GM21717 (cell line): ENCODE measurements at regions not wholly inside any gene's neighbourhood (a gene's known extent, or its start where the extent isn't known, plus 50 kb on each side); places are given as distances from the start of the nearest gene placed in this dataset.

Source experiments
- ATAC-seq: cut with Tn5 transposase; IDR thresholded peaks from one replicate; pipeline ENCODE4 v1.9.1; 2021; ENCODE audit warnings: mild to moderate bottlenecking, moderate library complexity; ENCODE audit not compliant: unreplicated experiment

DNA sequence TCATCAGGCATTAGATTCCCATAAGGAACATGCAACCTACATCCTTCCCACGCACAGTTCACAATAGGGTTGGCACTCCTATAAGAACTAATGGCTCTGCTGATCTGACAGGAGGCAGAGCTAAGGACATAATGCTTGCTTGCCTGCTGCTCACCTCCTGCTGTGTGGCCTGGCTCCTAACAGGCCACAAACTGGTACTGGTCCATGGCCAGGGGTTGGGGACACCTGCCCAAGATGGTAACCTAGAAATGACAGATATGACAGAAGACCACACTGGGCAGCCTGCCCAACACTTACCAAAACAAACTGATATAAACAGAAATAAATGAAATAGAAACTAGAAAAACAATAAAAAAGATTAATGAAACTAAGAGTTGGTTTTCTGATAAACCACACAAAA is 325.6 kb downstream of the SEC23A start:
- no peak for ATAC-seq

DNA sequence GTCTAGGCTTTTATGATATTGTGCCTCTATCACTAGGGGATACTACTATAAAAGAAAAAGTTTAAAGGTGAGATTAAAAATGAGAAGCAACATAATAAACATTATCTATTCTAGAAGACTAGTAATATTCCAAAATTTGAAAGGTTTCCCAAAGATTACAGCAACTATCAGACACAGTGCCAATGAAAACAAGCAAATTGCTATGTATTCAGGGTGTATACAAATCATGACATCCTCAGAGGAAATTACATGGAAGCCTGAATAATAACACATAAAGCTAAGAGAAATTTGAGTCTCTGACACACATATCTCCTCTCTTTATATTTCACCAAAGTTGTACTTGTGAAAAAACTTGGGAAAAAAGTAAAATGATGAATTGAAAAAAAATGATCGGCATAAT is 327.0 kb downstream of the SEC23A start:
- no peak for ATAC-seq

DNA sequence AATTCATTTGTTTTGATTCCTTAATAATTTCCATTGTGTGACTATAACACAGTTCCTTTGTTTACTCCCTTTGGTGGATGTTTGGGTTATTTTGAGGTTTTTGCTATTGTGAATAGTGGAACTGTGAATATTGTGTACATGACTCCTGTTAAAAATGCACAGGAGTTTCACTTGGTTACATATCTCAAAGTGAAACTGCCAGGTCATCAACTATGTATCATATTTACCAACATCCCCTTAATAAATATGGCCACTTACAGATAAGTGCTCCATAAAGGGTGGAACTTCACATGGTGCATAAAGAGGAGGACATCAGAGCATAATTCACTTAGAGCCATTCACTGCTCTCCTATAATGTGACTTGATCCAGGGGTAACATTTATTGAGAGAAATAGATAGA is 328.9 kb downstream of the SEC23A start:
- no peak for ATAC-seq

DNA sequence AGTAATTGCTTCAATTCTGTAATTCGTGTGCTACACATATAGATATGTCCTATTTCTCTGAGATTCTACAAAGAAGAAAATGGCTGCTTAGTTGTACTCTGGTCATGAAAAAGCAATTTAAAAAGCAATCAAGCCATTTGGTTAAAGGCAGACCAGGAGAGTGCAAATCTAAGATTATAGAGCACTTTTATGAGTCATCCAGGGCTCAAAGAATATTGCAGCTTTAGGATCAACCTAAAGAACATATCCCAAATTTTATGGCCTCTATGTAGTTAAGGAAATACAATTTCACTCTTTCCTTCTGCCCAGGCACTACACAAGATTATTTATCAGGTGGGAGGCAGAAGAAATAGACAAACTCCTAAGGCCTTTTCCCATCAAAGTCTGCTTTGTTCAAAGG is 332.8 kb downstream of the SEC23A start:
- no peak for ATAC-seq

DNA sequence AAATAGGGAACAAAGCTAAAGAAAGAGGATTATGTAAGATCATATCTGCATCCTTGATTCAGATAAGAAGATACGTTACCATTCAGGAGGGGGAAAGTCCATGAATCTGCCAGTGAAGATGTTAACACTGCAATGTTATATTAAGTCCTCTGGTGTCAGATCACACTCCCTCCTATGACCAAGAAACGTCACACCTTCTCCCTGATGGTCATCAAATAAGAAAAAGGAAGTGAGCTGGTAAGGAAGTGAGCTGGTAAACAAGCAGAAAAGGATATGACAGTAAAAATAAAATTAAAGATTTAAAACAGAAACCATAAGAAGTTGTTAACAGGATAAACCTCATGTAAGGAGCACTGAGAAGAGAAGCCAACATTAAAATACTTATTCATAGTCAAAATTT is 340.2 kb downstream of the SEC23A start:
- no peak for ATAC-seq

DNA sequence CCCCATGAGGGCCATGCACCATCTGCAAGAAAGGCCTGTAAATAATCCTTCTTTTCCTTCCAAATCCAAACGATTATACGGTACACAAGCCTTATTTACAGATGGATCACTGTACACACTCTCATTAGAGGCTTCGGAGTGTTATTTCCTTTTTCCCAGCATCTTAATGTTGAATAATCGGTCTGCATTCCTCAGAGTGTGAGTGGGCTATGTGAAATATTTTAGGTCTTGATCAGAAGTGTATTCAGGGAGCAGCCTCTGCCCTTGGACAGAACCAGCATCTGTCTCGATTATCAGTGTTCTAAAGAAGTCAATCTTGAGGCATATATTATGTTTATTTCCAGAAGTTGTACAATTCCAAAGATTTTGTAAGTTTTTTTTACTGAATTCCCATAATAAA is 340.6 kb downstream of the SEC23A start:
- no peak for ATAC-seq

DNA sequence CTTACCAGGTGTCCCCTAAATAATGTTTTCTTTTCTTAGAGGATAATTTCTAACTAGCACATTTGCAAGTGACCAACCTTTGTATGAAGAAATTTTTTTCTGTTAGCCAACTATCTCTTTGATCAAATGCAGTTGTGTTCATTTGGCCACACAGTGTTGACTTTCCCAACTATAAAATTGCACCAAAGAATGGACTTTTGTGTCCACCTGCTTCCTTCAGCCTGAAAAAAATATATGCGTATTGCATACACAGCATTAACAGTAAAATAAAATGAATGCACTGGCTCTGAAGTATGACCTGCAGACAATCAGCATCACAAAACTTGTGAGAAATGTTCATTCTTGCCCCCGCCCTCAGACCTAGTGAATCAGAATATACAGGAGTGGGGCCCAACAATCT is 342.0 kb downstream of the SEC23A start:
- no peak for ATAC-seq

DNA sequence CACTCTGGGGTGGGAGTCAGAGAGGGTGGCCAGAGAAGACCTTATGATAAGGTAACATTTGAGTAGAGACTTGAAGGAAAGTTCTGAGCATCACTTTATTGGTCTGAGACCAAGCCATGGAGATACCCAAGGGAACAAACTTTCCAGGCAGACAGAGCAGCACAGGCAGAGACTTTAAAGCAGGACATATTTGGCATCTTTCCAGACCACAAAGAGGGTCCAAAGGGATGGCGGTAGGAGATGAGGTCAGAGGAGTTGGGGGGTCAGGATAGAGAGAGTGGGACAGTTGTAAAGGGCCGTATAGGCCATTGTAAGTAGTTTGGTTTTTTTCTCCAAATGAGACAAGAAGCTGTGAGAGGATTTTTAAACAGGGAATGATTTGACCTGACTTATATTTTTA is 344.4 kb downstream of the SEC23A start:
- no peak for ATAC-seq

DNA sequence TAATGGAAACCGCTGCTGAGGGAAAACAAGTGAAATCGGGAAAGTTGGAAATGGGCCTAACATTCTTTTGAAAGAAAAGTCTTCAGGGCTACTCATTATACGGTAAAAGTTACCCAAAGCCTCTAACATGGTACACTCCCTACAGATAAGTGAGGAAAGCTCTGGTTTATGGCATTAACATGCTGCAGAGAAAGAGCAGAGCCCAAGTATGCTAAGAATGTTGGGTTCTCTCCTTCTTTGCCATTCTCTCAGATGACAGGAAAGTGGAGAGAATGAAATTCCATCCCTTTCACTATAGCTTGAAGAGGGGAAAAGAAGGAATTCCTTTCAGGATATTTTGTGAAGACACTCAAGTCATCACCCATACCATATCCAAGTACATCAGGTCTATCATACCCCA is 348.0 kb downstream of the SEC23A start:
- ATAC-seq: no peak

DNA sequence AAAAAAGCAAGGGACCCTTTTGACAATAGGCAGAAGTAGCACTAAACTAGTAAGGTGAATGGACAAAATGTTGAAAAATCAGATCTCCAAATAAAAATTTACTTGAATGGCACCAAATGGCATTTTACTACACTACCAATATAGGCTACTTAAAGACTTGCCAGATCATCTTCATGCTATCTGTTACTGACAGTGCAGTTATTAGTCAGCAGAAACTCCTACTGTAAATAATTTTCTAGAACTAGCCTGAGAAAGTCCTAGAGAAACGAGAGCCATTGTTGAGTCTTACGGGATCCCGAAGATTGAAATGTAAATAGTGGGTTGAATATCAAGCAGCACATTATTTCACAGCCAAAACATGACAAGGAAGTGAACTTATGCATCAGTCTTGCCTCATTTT is 350.3 kb downstream of the SEC23A start:
- no peak for ATAC-seq

DNA sequence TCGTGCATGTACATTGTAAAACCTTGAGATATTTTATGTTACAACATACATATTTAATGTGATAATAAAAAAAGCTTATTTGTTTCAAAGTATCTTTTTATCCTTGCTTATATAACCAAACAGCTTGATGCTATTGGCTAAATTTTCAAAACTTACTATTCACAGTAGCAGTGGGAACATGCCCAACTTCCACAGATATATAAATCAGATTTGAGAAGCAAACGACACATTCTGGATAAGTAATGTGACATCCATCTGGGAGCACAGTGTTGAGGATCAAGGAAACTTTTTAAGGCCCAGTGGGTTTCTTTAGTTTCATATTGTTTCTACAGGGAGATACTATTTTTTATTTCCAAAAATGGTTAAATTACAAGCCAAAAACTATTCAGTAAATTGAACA is 350.7 kb downstream of the SEC23A start:
- no peak for ATAC-seq

DNA sequence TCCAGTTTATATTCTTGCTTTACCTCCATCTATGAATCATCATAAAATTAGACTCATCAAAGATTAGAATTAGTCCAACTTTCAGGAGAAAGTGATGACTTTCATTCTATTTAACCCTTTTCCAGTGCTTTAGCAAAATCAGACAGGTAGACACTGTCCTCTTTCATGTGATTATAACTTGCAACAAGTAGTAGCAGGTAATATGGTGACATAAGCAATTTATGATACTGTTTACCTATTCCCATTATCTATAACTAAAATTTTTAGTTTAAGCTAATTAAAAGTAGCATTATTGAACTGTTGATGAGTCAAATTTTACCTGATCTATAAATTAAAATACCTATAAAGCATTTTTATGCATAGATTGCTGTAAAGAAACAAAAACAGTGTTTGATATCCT is 351.6 kb downstream of the SEC23A start:
- no peak for ATAC-seq

DNA sequence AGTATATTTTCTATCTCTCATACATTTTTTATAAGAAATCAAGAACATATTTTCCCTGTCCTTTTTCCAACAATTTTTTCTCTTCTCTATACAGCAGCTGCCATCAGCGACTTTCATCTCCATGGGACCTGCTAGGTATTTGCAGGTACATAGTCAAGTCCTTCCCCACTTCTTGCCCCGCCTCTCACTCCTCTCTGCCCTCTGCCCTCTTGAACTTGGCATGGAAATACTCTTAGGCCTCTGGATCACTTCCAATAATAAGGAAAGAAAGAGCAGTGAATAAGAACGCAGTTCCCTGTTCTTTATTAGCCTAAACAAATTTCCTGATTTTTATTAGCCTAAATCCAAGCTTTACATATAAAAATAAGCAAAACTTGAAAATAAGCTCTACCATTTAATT is 353.1 kb downstream of the SEC23A start:
- ATAC-seq: no peak

DNA sequence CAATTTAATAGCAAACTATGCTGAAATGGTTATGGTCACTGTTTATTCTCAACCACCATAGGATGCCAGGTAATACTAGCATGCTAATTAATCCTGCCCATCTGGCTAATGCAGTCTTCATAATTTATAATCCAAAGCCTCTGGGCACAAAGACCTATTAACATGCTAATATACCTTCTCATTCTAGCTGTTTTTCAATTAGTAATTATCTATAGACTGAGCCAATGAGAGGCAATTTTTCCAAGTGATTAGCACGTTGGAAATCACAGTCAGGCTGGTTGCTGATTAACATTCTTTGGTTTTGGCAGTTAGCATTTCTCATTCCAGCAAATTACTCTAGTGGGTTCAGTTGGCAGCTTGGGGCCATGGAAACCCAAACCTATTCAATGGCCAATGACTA is 357.2 kb downstream of the SEC23A start:
- no peak for ATAC-seq

DNA sequence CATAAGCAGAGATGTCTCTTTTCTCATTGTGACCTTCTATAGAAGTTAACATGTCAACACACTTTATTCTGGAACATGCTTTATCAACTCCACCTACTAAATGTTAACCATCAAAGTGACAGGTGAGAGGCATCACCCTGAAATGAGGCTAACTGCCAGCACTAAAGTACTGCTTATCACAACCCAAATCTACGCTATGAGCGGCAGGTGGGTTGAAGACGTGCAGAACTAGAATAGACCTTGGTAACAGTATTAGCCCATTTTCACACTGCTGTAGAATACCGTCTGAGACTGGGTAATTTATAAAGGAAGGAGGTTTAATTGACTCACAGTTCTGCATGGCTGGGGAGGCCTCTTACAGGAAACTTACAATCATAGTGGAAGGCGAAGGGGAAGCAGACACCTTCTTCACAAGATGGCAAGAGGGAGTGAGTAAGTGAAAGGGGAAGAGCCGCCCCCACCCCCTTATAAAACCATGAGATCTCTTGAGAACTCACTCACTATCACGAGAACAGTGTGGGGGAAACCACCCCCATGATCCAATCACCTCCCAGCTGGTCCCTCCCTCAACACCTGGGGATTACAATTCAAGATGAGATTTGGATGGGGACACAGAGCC is 359.0 kb downstream of the SEC23A start:
- no peak for ATAC-seq

DNA sequence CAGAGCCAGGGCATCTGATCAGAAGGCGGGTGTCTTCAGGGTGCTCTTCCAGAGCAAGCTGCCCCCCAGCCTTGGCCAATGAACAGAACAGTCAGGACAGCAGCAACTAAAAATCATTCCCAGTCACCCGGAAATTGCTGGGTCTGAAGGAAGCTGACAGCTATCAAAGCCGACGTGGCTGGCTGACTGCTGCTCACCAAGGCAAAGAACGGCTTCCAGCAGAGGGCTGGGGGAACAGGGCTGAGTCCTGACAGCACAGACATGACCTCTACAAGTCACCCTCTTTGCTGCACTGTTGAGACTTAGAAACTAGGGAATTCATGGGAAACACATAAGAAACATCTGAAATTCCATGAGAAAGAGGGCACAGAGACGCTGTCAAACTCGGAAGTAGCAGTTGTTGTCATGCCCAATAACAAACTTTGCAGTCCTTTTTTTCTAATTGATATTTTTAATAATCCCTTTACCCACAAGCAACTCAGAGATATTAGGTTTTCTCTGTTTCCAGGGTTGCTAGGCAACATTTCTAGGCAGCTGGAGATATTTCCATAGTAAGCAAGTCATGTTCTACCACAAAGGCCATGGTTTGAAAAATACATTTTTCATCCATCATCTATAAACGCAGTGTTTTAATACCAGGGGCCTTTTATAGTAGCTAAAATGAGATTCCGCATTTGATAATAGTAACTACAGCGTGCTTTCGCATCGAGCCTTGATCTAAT is 365.2 kb downstream of the SEC23A start:
- no peak for ATAC-seq

DNA sequence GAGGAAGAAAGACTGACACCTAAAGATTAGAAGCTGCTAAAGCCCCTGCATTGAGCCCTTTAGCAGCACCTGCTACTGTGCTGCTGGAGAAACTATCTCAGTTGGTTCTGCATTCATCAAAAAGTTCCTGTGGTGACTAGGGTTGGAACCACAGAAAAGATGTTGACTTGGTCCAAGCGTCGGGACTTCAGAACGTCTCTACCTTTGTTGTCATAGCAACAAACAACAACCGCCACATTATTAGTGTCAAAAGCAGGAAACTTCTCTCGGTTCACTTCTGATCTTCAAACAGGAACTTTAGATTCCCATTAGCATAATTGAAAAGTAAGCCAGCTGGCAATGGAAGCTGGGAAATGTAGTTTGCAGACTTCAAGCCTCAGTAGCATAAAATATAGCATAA is 368.0 kb downstream of the SEC23A start:
- ATAC-seq: no peak

DNA sequence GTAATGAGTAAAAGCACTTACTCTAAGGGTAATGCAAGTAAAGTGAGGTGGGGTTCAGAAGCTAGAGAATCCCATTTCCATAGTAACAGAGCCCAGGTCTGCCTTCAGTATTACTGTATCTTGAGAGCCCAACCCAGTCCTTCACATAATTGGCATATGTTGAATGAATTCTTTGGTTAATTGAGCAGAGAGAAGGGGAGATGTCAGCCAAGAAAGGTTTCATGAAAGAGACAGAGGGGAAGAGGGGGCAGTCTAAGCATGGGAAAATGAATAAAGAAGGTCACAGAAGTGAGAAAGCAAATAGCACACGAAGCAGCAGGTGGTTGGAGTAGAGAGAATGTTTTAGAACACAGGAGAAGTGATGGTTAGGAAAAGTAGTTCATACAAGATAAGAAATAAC is 371.1 kb downstream of the SEC23A start:
- no peak for ATAC-seq

DNA sequence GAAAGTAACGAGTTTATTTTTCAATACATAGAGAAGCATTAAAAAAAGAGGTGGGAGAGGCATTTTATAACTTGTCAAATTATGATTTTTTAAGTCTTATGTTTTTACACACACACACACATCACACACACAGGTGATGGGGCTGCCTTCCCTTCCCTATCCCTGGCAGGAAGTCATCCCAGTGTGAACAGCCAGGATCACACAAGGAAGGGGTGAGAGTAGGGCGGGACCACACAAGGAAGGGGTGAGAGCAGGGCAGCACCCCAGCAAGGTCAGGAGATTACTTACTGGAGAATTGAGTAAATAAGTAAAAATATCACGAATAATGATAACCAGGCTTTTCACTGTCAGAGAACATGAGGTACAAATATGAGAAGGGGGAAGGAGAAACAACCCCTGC is 372.6 kb downstream of the SEC23A start:
- no peak for ATAC-seq

DNA sequence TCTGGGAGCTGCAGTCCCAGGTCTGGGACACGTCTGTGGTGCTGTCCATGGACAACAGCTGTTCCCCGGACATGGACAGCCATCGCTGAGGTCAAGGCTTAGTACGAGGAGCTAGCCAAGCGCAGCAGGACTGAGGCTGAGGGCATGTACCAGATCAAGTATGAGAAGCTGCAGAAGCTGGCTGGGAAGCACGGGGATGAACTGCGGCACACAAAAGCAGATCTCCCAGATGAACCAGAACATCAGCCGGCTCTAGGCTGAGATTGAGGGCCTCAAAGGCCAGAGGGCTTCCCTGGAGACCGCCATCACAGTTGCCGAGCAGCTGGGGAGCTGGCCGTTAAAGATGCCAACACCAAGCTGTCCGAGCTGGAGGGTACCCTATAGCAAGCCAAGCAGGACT is 375.3 kb downstream of the SEC23A start:
- ATAC-seq: no peak

DNA sequence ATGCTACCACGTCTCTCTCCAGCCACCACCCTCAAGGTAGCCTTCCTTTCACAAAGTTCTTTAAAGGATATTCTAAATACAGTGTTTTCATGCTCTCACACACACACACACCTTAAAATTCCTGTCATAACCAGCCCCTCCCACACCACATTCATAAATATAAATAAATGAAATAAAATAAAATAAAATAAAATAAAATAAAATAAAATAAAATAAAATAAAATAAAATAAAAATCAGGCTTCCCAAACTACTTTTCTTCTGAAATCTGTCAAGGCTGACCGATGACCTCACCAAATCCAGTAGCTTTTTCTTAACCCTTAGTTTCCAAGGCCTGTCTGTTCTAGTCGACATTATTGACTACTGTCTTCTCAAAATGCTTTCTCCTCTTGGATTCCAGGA is 378.4 kb downstream of the SEC23A start:
- ATAC-seq: no peak

DNA sequence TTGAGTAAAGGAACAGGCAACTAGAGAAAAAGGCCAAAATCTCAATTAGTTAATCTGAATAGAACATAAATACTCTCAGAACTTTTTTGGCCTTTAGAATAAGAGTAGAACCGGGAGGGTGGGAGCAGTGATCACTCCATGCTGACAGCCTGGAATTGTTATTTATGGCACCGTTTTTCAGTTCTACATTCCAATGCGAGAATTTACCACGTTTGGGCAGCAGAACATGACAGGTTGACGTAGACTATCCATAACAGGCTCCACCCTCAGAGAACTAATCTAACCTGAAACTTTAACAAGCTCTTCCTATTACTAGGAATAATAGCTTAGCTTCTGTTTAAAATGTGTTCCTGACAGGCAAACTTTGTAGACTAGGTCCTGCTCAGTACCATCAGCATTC is 379.1 kb downstream of the SEC23A start:
- ATAC-seq: no peak

DNA sequence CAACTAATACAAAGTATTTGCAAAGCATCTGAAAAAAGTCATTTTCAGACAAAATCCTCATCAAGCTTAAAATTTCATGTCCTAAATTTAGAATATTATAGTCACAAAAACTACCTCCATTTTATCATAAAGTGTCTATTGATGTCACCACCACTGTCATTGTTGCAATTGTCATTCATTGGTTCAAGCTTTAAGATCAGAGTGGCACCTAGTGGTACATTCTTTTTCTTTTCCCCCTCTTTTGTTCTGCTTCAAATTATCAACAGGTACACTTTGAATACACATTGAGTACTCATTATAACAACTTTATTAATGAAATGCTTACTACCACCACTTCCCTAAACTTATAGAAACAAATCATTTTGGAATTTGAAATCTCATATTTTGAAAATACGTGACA is 379.8 kb downstream of the SEC23A start:
- ATAC-seq: no peak
